GM21576 (cell line): ENCODE measurements at regions not wholly inside any gene's neighbourhood (a gene's known extent, or its start where the extent isn't known, plus 50 kb on each side); places are given as distances from the start of the nearest gene placed in this dataset.

Experiments used
- ATAC-seq: cut with Tn5 transposase; IDR thresholded peaks from one replicate; pipeline ENCODE4 v1.9.1; 2021; ENCODE audit warnings: mild to moderate bottlenecking, moderate library complexity; ENCODE audit not compliant: unreplicated experiment

DNA sequence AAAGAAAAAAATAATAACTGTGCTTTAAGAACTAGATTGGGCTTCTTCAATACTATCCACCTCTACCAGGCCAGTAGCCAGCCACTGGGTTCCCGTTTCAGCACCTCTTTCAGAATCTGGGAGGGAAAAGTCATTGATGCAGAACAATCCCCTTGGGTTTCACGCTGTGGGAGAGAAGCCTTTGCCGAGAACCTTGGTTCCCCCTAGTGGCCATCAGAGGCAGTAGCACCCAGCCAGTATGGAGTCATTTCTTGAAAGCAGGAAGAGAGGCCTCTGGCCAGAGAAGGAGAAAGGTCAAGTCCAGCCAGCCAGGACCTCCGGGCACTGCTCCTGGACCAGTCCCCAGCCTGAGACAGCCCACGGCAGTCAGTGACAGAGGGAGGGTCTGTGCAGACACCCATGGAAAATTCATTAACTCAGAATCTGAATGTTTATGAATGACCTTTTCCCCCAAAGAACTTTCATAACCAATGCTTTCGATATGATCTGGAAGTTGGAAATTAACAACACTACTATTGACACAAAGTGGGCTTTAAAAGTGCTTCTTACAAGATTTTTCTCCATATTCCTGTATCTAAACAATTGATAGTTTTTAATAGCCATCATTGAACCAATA, 51.2 kb upstream of the CDH5 start:
- ATAC-seq = peak; percentile 88

DNA sequence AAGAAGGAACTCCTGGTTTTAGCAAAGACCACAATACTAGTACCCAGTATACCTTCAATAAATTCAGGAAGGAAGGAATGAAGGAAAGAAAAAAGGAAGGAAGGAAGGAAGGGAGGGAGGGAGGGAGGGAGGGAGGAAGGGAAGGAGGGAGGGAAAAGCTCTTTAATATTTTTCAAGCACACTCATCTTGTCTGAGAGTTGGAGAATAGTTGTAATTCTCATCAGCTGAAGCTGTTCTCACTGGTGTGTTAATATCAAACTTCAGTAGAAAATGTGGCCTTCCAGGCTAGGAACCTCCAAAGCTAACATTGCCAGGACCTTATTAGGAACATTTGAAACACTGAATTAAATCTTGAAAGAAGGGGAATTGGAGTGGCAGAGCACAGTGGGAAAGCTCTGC, 55.2 kb upstream of the CDH5 start:
- no peak for ATAC-seq

DNA sequence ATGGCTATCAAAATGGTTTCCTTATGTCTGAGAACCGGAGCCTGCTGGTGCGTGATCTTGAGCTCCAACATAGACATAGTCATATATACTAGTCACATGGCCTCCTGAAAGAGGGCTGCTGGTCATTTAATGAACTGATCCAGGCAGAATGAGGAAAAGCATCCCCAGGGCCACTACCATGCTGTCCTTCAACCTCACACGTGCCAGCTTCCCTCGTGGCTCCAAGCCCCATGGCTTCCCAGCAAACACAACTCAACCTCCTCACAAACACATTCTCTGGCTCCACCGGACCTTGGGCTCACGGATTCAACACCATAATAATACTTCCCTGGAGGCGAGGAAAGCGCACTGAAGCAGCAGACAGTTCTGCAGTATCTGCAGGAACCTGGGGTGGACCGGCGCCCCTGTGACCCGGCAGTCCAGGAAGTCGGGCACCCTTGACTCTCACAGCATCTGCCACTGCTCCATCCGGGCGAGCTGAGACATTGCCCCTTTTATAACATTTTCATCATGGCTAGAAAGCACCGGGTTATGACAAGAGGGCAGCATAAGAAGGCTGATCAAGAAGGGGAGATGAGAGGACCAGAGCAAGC, 57.2 kb upstream of the CDH5 start:
- no peak for ATAC-seq

DNA sequence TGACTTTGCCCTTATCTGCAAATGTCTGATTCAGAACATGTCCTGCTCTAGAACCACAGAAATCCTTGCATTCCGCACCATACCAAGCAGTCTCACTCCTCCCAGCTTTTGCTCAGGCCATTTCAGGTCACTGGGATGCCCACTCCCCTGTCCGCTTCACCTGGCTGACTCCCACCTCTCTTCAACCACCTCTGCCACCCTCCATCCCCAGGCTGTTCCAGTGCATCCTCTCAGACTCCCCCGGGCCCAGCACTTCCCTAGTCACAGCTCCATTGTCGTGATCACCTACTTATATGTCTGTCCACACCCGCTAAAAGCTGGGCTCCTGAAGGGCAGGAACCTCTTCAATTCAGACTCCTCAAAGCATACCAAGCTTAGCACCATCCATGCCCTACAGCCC, 58.4 kb upstream of the CDH5 start:
- ATAC-seq = no peak

DNA sequence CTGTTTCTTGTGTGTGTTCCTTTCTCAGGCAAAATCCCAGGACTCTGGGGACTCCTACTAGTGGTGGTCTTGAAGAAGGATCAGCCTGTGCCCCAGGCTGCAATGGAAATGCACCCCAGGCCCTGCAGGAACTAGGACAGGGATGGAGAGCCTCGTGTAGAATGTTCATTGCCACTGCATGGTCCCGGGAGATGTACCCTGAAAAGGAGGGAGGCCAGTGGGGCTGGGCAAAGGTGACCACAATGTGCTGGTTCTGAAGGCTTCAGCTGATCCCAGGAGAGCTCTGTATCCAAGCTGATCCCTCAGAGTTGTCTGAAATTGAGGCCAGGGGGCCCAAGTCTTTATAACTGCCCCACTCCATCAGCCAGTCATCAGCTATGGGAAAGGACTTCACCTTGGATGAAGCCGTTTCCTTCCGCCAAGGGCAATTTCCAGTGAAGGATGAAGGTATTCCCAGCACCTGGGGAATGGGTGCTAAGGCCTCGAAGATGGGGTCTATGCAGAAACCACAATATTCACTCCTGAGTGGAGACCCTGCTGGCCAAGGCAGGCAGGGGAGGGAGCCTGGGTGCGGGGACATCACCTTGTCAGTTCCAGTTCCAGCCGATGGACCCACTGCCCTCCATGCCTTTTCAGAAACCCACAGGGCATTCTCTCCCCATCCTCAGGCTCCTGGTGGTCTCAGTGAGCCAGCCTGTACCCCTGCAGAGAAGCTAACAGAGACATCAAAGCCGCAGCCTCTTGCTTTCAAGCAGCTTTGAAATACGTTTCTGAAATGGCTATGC, 59.9 kb upstream of the CDH5 start:
- ATAC-seq = no peak

DNA sequence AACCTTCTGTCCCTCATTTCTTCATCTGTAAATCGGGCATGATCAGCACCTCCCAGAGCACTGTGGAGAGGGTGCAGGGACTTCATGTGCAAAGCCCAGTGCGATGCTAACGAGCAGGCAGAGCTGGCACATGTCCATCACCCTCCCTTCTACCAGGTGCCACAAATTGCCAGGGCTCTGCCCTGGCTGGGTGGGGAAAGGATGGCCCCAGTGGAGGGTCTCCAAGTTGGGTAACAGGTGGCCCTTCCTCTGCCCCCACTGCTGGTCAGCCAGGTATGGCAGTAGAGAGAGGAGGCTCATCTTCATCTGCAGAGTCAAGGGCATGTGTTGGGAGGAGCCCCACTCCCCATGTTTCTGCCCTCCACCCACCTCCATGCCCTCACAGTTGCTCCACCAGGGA, 61.5 kb upstream of the CDH5 start:
- no peak for ATAC-seq

DNA sequence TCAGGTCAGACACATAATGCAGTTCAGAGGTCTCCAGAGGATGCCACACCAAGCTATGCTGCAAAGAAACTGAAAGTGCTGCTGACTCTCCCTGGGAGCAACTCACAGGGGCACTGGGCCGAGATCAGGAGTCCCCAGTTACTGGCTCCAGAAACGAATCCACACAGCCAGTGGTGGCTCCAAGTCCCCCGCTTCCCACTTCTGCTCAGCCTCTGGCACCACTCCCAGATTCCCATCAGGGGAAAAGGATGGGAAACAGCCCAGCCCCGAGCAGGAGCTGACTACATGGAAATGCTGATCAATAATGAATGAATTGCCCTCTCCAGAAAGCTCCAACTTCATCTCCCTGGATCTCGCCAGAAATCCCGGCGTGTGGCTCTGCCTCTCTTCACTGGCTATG, 62.3 kb upstream of the CDH5 start:
- no peak for ATAC-seq

DNA sequence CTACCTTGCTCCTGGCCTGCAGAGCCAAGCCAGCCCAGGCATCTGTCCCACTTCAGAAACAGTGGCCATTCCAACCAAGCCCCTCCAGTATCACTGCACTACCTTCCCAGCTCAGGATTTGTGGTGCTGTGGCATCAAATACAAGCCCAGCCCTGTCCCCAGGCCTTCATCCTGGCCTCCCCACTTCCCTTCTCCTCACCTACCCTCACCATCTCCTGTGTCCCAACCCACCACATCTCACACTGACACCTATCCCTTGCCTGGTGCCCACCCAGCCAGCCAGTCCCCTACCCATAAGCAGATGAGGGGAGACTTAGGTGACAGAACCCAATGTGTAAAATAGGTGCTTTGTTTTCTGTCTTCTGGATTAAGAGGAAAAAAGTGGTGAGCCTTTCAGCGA, 66.0 kb upstream of the CDH5 start:
- ATAC-seq = no peak

DNA sequence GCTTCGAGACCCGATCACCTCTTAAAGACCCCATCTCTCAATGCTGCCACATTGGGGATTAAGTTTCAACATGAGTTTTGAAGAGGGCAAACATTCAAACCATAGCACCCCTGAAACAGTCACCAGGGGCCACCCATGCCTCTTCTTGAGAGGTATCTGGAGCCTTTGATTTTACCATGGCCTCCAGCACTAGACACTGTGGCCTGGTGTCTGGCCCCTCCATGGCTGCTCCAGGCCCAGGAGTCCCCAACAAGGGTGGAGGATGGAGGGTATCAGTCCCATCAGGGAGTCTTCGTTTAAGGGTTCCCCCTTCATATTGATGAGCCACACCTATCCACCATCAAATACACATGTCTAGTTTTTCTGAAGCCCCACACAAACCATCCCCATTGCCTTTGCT, 66.5 kb upstream of the CDH5 start:
- no peak for ATAC-seq

DNA sequence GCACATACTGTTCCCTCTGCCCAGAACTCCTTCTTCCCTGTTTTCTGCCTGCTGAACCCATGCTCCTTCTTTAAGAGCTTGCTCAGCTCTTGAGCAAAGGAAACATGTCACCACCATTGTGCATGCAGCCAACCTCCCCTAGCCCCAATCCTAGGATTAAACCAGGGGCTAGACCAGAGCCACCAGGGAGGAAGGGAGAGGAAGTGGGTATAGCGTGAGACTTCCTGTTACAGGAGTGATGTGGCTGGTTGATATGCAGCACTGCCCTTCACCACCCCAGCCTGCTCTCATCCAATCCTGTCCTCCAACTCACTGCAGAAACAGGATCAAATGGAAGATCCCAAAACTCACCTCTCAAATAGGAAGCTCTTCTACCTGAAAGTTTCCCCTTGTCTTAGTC, 67.1 kb upstream of the CDH5 start:
- no peak for ATAC-seq

DNA sequence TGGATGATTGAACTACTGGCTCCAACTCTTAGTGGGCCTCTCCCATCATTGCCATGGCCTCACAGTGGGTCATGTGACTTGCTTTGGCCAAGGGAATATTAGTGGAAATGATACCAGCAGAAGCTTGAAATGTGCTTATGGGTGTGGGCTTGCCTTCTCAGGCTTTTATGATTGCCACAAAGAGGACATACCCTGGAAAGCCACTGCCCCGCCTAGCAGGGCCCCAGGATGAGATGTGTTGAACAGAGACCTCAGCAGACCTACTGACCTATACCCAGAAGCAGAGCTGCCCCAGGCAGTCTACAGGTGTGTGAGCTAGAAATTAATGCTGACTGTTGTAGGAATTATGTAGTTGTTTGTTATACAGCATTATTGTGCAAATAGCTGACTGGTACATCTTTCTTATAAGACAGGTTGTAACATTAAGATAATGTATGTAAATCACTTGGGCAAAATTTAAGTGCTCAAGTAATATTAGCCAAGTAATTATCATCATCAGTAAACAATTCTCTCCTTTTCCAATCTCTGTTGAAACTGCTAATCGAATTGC, 67.8 kb upstream of the CDH5 start:
- ATAC-seq = no peak

DNA sequence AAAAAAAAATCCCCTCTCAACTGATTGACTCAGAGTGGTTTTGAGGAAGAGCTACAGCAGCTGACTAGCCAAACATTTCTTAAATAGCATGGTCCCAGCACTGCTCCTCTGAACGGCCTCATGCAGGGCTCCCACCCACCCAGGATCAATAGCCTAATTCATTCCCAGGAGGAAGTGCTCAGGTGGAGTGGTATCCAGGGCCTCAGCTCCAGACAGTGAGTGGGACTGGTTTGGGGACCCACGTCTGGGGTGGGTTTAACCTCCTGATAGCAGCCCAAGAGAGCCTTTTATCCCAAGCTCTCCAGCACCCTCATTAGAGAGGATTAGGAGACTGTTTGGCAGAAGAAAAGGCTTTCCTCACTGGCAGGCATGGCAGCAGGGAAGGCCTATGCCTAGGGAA, 68.5 kb upstream of the CDH5 start:
- no peak for ATAC-seq

DNA sequence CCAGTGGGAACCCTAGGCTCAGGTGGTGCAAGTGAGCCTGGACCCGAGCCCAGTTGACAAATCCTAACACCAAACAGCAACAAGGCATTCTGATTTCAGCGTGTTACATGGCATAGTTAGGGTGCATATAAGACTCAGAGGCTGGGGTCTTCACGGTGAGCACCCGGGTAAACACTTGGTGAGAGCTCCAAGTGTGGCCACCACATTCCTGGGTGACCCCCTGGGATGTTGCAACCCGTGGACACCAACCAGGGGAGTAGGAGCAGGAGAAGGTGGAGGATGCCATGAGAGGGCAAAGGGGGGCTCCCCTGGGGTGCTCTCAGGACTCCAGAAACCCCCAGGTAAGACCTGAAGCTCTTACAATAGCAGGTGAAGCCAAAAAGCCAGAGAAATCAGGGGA, 69.9 kb upstream of the CDH5 start:
- ATAC-seq = no peak

DNA sequence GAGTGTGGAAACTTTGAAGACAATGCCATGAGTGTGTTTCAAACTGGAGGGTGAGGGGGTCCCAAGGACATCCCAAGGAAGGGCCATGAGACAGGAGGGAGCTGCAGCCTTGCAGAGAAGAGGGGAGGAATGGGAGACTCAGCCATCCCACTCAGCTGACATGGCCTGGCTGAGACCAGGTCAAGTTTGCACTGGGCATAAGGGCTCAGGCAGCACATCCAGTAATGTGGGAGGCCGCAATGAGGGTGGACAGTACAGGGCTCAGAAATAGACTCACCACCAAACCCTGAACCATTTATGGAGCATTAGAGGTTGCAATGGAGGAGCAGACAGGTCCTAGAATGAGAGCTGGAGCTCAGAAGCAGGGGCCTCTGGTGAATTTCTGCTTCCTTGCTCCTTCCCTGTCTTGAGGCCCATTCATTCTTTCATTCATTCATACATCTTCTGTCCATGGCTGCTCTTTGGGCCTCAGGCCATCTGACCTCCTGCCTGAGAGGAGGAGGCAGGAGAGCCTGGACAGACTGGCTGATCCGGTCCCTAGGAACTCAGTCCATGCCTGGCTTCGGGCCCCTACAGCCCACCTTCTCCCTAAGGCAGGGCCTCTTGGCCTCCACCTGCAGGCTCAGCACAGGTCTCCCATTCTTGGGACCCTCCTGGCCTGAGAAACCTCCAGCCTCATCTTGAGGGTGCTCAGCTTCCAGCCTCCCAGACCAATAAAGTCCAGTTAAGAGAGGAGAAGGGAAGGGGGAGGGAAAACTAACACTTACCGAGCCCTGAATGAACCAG, 70.5 kb upstream of the CDH5 start:
- no peak for ATAC-seq

DNA sequence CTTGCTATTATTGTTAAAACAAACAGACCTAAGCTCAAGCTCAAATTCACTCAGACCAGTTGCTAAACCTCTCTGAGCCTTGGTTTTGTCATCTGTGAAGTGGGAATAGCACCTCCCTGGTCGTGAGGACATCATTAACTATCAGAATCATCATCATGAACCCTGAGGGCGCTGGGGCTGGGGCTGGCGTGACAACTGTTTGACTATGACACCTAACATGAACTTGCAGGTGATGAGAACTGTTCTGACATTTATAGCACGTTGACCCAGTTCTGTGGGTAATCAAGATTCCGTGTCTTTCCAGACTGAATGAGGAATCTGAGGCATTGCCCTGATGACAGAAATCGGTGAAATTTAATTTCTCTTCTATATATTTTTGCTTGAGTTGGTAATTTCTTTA, 71.3 kb upstream of the CDH5 start:
- ATAC-seq = no peak

DNA sequence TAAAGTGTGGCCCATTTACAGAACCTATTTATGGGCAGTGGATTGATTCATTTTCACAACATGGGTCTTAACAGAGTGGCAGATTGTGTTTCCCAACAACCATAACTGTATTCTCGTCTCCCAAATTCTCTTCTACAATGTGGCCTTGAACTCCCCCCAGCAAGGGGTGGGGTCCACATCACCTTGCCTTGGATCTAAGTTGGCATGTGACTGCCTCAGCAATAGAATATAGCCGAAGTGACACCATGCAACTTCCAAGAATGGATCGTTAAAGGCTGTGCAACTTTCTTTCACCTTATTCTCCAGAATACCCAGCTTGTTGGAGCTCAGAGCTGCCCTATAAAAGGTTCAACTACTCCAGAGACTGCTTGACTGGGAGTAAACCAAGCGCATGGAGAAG, 72.0 kb upstream of the CDH5 start:
- no peak for ATAC-seq

DNA sequence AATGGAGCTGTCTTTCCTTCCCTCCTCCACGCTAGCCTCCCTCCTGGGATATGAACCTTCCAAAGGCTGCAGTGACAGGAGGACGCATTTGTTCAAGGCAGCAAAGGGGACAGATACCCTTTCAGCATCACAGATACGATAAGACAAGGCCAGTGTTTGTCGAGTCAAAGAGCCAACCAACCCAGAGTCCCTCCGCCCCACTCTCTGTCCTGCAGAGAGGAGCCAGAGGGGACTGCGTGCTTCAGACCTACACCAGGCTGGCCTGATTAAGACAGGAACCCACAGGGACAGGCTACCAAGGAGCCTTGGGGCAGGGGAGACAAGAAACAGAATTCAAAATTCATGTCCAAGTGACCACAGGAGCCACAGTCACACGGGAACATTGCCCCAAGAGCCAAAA, 72.6 kb upstream of the CDH5 start:
- ATAC-seq = no peak

DNA sequence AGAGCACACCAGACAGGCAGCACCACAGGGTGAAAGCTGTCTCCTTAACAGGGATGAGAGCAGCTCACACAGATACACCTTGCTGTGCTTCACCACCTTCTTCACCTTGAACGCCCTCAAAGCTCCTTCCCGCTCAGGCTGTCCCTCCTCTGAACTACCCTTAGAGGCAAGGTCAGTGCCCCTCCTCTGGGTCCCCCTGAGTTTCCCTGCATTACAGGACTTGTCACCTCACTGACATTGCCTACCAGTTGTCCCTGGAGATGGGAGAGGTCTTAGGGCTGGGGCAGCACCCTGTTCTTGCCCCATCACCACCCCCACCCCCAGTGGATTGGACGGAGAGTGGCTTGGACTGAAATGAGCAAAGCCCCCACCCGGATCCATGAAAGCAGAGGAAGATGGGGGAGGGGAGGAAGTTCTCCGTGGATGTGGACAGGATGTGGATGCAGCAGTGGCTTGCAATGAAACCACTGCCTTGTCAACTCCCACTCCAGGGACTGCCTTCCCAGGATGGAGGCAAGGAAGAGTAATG, 73.2 kb upstream of the CDH5 start:
- no peak for ATAC-seq

DNA sequence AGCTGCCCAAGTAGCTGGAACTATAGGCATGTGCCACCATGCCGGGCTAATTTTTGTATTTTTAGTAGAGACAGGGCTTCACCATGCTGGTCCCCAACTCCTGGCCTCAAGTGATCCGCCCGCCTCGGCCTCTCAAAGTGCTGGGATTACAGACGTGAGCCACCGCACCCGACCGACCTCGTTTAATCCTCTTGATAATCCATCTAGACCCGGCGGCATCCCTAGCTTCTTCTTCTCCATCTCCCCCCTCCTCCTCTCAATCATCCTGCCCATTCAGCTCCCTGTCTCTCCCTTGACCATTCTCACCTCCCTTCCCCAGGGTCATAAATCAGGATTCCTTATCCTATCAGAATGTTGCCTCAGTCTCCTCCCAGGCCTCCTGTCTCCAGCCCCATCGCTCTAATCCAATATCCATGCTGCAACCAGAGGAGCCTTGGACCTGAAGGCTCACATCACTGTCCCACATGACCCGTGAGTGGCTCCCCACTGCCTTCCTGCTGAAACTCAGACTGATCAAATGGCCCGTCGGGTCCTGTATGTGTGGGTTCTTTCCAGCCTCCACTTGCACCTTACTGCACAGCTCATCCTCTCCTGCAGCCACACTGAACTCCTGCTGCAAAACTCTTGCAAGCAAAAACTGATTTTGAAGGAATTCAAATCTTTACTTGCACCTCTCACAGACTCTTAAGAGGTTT, 74.1 kb upstream of the CDH5 start:
- ATAC-seq = no peak

DNA sequence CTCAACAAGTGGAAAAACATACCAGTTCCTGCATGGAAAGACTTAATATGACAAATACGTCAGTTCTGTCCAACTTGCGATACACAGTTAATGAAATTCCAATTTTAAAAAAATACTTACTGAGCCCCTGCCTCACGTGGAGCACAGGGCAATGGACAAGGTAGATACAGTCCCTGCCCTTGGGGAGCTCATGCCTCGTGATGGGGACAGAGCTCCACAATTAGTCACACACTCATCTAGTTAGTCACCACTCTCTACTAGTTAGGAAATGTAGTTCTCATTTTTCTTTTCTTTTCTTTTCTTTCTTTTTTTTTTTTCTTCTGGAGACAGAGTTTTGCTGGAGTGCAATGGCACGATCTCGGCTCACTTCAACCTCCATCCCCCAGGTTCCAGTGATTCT, 74.7 kb upstream of the CDH5 start:
- ATAC-seq = no peak

DNA sequence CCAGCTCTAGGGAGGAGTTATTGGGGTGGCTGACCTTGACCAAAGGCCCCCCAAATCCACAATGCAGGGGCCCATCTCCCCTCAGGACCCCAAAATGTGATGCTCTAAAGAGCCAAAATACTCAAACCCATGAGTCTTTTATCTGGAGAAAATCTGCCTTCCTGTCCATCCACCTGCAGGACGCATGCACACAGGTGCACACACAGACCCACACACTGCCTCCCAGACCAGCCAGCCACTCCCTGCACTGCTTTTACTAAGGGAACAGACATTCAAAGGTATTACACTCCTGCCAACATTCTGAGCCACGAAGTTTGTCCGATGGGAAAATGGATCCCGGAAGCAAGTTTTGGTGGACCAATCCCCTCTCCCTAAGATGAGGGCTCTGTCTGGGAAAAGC, 76.1 kb upstream of the CDH5 start:
- ATAC-seq = no peak
